ENCODE measurements at regions not wholly inside any gene's neighbourhood (a gene's known extent, or its start where the extent isn't known, plus 50 kb on each side); places are given as distances from the start of the nearest gene placed in this dataset.

DNA sequence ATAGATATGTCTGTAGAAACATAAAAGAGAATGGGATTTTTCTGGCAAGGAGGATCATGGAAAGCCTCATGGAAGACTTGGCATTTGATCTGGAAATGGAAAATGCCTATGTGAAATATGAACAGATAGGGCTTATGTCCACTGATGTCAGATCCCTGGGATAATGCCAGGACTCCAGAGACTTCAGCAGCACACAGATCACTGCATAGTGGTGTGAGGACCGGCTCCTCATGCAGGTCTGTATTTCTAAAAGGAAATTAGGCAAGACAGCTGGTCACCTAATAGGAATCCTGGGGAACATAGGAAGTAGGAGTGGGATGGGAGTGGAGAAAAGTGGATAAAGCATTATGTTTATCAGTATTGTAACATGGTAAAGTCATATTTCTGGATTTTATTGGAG is 56.8 kb upstream of the IPO9 start:
- Histone ChIP-seq H3K36me3 (ENCODE audit: insufficient read depth, low read length) (no peaks in the 10 kb centered on the region), H3K4me3 (ENCODE audit: low read length) (no peak overlapping the region), H3K79me2 (replicated peaks; ENCODE audit: insufficient read depth, low read length) (peaks cover 85% of the 10 kb centered on the region), H3F3A (ENCODE audit: insufficient read depth, low read length, poor library complexity, severe bottlenecking) (no peaks in the 10 kb centered on the region), H3K9me3 (ENCODE audit: low read length) (no peaks in the 10 kb centered on the region), H3K9ac (ENCODE audit: low read length) (no peak overlapping the region), H2AFZ (ENCODE audit: low read depth, low read length) (no peak overlapping the region), H3K4me2 (ENCODE audit: low read length) (no peak overlapping the region), H3K9me2 (ENCODE audit: insufficient read depth, low read length) (no peaks in the 10 kb centered on the region), H4K20me1 (ENCODE audit: insufficient read depth) (no peaks in the 10 kb centered on the region), H3K27ac (ENCODE audit: low read length) (no peak overlapping the region), H3K27me3 (ENCODE audit: insufficient read depth, low read depth, low read length) (no peaks in the 10 kb centered on the region)
- TF ChIP-seq EP300 (conservative IDR thresholded peaks at IDR 0.05; ENCODE audit: poor library complexity, severe bottlenecking) (no peak), MXI1 (conservative IDR thresholded peaks at IDR 0.05; ENCODE audit: poor library complexity, severe bottlenecking) (no peak), EZH2 (IDR thresholded peaks at IDR 0.05; ENCODE audit: borderline replicate concordance, insufficient read depth, low read length, poor library complexity, severe bottlenecking) (no peak), SMC3 (conservative IDR thresholded peaks at IDR 0.05; ENCODE audit: poor library complexity) (no peak), POLR2AphosphoS5 (IDR thresholded peaks at IDR 0.05) (no peak), TAF1 (IDR thresholded peaks at IDR 0.05; ENCODE audit: low read depth) (no peak), RAD21 (conservative IDR thresholded peaks at IDR 0.05) (no peak)
- TF ChIP-seq, protein P1, sequence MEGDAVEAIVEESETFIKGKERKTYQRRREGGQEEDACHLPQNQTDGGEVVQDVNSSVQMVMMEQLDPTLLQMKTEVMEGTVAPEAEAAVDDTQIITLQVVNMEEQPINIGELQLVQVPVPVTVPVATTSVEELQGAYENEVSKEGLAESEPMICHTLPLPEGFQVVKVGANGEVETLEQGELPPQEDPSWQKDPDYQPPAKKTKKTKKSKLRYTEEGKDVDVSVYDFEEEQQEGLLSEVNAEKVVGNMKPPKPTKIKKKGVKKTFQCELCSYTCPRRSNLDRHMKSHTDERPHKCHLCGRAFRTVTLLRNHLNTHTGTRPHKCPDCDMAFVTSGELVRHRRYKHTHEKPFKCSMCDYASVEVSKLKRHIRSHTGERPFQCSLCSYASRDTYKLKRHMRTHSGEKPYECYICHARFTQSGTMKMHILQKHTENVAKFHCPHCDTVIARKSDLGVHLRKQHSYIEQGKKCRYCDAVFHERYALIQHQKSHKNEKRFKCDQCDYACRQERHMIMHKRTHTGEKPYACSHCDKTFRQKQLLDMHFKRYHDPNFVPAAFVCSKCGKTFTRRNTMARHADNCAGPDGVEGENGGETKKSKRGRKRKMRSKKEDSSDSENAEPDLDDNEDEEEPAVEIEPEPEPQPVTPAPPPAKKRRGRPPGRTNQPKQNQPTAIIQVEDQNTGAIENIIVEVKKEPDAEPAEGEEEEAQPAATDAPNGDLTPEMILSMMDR (IDR thresholded peaks at IDR 0.05; ENCODE audit: poor library complexity, severe bottlenecking) = no peak
- TF ChIP-seq, protein P2, sequence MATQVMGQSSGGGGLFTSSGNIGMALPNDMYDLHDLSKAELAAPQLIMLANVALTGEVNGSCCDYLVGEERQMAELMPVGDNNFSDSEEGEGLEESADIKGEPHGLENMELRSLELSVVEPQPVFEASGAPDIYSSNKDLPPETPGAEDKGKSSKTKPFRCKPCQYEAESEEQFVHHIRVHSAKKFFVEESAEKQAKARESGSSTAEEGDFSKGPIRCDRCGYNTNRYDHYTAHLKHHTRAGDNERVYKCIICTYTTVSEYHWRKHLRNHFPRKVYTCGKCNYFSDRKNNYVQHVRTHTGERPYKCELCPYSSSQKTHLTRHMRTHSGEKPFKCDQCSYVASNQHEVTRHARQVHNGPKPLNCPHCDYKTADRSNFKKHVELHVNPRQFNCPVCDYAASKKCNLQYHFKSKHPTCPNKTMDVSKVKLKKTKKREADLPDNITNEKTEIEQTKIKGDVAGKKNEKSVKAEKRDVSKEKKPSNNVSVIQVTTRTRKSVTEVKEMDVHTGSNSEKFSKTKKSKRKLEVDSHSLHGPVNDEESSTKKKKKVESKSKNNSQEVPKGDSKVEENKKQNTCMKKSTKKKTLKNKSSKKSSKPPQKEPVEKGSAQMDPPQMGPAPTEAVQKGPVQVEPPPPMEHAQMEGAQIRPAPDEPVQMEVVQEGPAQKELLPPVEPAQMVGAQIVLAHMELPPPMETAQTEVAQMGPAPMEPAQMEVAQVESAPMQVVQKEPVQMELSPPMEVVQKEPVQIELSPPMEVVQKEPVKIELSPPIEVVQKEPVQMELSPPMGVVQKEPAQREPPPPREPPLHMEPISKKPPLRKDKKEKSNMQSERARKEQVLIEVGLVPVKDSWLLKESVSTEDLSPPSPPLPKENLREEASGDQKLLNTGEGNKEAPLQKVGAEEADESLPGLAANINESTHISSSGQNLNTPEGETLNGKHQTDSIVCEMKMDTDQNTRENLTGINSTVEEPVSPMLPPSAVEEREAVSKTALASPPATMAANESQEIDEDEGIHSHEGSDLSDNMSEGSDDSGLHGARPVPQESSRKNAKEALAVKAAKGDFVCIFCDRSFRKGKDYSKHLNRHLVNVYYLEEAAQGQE (IDR thresholded peaks at IDR 0.05; ENCODE audit: borderline replicate concordance) = no peak

DNA sequence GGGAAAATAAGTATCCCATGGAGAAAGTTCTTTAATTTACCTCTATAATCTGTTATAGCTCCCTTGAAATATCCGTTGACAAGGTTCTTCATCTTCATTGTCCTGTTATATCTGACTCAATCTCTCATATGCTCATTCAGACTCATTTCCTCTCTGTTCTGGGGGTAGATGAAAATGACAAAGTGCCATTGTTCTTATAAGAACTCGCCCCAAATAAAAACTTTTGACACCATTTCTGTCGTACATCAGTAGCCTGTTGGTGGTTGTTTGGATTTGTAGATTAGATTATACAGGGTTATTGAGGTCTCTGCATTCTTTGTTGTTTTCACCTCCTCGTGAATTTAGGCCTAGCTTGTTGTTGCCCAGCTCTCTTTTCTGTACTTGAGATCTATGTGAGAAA is 55.2 kb upstream of the IPO9 start:
- H3K4me3 ChIP-seq (ENCODE audit: low read length) = no peak overlapping the region
- TF ChIP-seq EZH2 (IDR thresholded peaks at IDR 0.05; ENCODE audit: borderline replicate concordance, insufficient read depth, low read length, poor library complexity, severe bottlenecking) = no peak
- TF ChIP-seq, protein P2 (IDR thresholded peaks at IDR 0.05; ENCODE audit: borderline replicate concordance) = no peak
- no peak for TF ChIP-seq TAF1 (IDR thresholded peaks at IDR 0.05; ENCODE audit: low read depth)
- TF ChIP-seq RAD21 (conservative IDR thresholded peaks at IDR 0.05) = no peak
- TF ChIP-seq MXI1 (conservative IDR thresholded peaks at IDR 0.05; ENCODE audit: poor library complexity, severe bottlenecking) = no peak
- no peak for TF ChIP-seq EP300 (conservative IDR thresholded peaks at IDR 0.05; ENCODE audit: poor library complexity, severe bottlenecking)
- no peak for TF ChIP-seq POLR2AphosphoS5 (IDR thresholded peaks at IDR 0.05)
- TF ChIP-seq, protein P1 (IDR thresholded peaks at IDR 0.05; ENCODE audit: poor library complexity, severe bottlenecking) = no peak
- no peak for TF ChIP-seq SMC3 (conservative IDR thresholded peaks at IDR 0.05; ENCODE audit: poor library complexity)
- no peak overlapping the region for H3K27ac ChIP-seq (ENCODE audit: low read length)
- no peaks in the 10 kb centered on the region for H3K36me3 ChIP-seq (ENCODE audit: insufficient read depth, low read length)
- H3K4me2 ChIP-seq (ENCODE audit: low read length) = no peak overlapping the region
- no peaks in the 10 kb centered on the region for H3K9me3 ChIP-seq (ENCODE audit: low read length)
- peaks cover 85% of the 10 kb centered on the region for H3K79me2 ChIP-seq (replicated peaks; ENCODE audit: insufficient read depth, low read length)
- H2AFZ ChIP-seq (ENCODE audit: low read depth, low read length) = no peak overlapping the region
- no peaks in the 10 kb centered on the region for H3F3A ChIP-seq (ENCODE audit: insufficient read depth, low read length, poor library complexity, severe bottlenecking)
- no peaks in the 10 kb centered on the region for H4K20me1 ChIP-seq (ENCODE audit: insufficient read depth)
- no peak overlapping the region for H3K9ac ChIP-seq (ENCODE audit: low read length)
- no peaks in the 10 kb centered on the region for H3K9me2 ChIP-seq (ENCODE audit: insufficient read depth, low read length)
- H3K27me3 ChIP-seq (ENCODE audit: insufficient read depth, low read depth, low read length) = no peaks in the 10 kb centered on the region
